Nephron (organoid): ENCODE measurements at regions not wholly inside any gene's neighbourhood (a gene's known extent, or its start where the extent isn't known, plus 50 kb on each side); places are given as distances from the start of the nearest gene placed in this dataset.

Experiments
- H3K27ac Mint-ChIP-seq, 3 experiments: 2 replicates each; pipeline ENCODE4 v1.8.0; 2020; ENCODE audit warnings: mixed read lengths in 3 of 3, mild to moderate bottlenecking in 2 of 3, moderate library complexity in 1 of 3
- H3K27me3 Mint-ChIP-seq: 2 replicates; pipeline ENCODE4 v1.8.0; 2021; ENCODE audit warnings: low read depth, mild to moderate bottlenecking, moderate library complexity, mixed read lengths
- H3K36me3 Mint-ChIP-seq: 2 replicates; pipeline ENCODE4 v1.8.0; 2020; ENCODE audit warnings: low read depth, mixed read lengths
- H3K4me1 Mint-ChIP-seq: 2 replicates; pipeline ENCODE4 v1.8.0; 2020; ENCODE audit warnings: mixed read lengths
- H3K4me3 Mint-ChIP-seq, 3 experiments: 2 replicates each; pipeline ENCODE4 v1.8.0; 2020; ENCODE audit warnings: mild to moderate bottlenecking in 3 of 3, mixed read lengths in 3 of 3, moderate library complexity in 2 of 3
- H3K9me3 Mint-ChIP-seq: 2 replicates; pipeline ENCODE4 v1.8.0; 2020; ENCODE audit warnings: mixed read lengths
- CTCF ChIP-seq, 3 experiments: fragments of 200-600 bp; sonication (generic); IDR thresholded peaks; one replicate each; pipeline ENCODE4 v1.5.0; 2021; ENCODE audit warnings: antibody characterized with exemption in 3 of 3; ENCODE audit not compliant: unreplicated experiment in 3 of 3

- H3K27me3 Mint-ChIP-seq, result no peaks in the 10 kb centered on the region
- peaks cover 4% of the 10 kb centered on the region for H3K4me1 Mint-ChIP-seq
- no peak for TF ChIP-seq CTCF (IDR thresholded peaks at IDR 0.05; ENCODE audit: unreplicated experiment in 3 of 3)
- no peaks in the 10 kb centered on the region for H3K9me3 Mint-ChIP-seq
- H3K36me3 Mint-ChIP-seq, result no peaks in the 10 kb centered on the region
- no peak overlapping the region for H3K4me3 Mint-ChIP-seq
- no peak overlapping the region for H3K27ac Mint-ChIP-seq
Measured at GRCh38 chr16:13612623-13613022, 307.3 kb upstream of the ERCC4 start.

- Mint-ChIP-seq H3K27me3 (no peaks in the 10 kb centered on the region), H3K4me3 (no peak overlapping the region), H3K36me3 (no peaks in the 10 kb centered on the region), H3K4me1 (peaks cover 4% of the 10 kb centered on the region), H3K9me3 (no peaks in the 10 kb centered on the region), H3K27ac (no peak overlapping the region)
- TF ChIP-seq CTCF (IDR thresholded peaks at IDR 0.05; ENCODE audit: unreplicated experiment in 3 of 3), result no peak
Measured at GRCh38 chr16:13613165-13613564, 306.8 kb upstream of the ERCC4 start.

GRCh38 chr16:13621639-13622038 is 298.3 kb upstream of the ERCC4 start:
- H3K4me3 Mint-ChIP-seq, result no peak overlapping the region
- H3K36me3 Mint-ChIP-seq, result no peaks in the 10 kb centered on the region
- H3K9me3 Mint-ChIP-seq, result no peaks in the 10 kb centered on the region
- H3K27me3 Mint-ChIP-seq, result peaks cover 6% of the 10 kb centered on the region
- H3K4me1 Mint-ChIP-seq, result no peaks in the 10 kb centered on the region
- H3K27ac Mint-ChIP-seq, result no peak overlapping the region
- no peak for TF ChIP-seq CTCF (IDR thresholded peaks at IDR 0.05; ENCODE audit: unreplicated experiment in 3 of 3)

- no peaks in the 10 kb centered on the region for H3K9me3 Mint-ChIP-seq
- no peak overlapping the region for H3K27ac Mint-ChIP-seq
- H3K4me1 Mint-ChIP-seq, result no peaks in the 10 kb centered on the region
- peaks cover 6% of the 10 kb centered on the region for H3K27me3 Mint-ChIP-seq
- no peaks in the 10 kb centered on the region for H3K36me3 Mint-ChIP-seq
- H3K4me3 Mint-ChIP-seq, result no peak overlapping the region
- no peak for TF ChIP-seq CTCF (IDR thresholded peaks at IDR 0.05; ENCODE audit: unreplicated experiment in 3 of 3)
Measured at GRCh38 chr16:13628156-13628555, 291.8 kb upstream of the ERCC4 start.

GRCh38 chr16:13629704-13630103 is 290.2 kb upstream of the ERCC4 start:
- Mint-ChIP-seq H3K27me3 (no peaks in the 10 kb centered on the region), H3K4me1 (no peaks in the 10 kb centered on the region), H3K9me3 (no peaks in the 10 kb centered on the region), H3K4me3 (no peak overlapping the region), H3K36me3 (no peaks in the 10 kb centered on the region), H3K27ac (no peak overlapping the region)
- TF ChIP-seq CTCF (IDR thresholded peaks at IDR 0.05; ENCODE audit: unreplicated experiment in 3 of 3), result no peak

GRCh38 chr16:13630374-13630773 is 289.6 kb upstream of the ERCC4 start:
- no peak overlapping the region for H3K27ac Mint-ChIP-seq
- no peak for TF ChIP-seq CTCF (IDR thresholded peaks at IDR 0.05; ENCODE audit: unreplicated experiment in 3 of 3)
- no peaks in the 10 kb centered on the region for H3K4me1 Mint-ChIP-seq
- H3K9me3 Mint-ChIP-seq, result no peaks in the 10 kb centered on the region
- H3K4me3 Mint-ChIP-seq, result no peak overlapping the region
- no peaks in the 10 kb centered on the region for H3K27me3 Mint-ChIP-seq
- H3K36me3 Mint-ChIP-seq, result no peaks in the 10 kb centered on the region
